ENCODE measurements at regions not wholly inside any gene's neighbourhood (a gene's known extent, or its start where the extent isn't known, plus 50 kb on each side); places are given as distances from the start of the nearest gene placed in this dataset.

DNA sequence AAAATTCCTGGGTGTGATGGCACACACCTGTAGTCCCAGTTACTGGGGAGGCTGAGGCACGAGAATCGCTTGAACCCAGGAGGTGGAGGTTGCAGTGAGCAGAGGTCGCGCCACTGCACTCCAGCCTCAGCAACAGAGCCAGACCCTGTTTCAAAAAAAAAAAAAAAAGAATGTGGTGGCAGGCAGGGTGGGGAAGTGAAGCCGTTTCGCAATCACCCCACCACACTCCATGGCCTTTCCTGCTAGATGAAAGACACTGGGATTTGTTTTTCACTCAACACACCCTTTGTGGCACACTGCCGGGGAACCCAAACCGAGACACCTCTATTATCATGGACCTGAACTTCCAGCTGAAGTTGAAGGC is 172.4 kb upstream of the IQSEC1 start:
- Mint-ChIP-seq H3K9me3 (no peaks in the 10 kb centered on the region), H3K27ac (no peak overlapping the region), H3K36me3 (no peaks in the 10 kb centered on the region), H3K4me1 (ENCODE audit: unreplicated experiment) (no peaks in the 10 kb centered on the region), H3K4me3 (no peak overlapping the region), H3K27me3 (no peaks in the 10 kb centered on the region)
- no peak for DNase-seq (ENCODE audit: extremely low spot score, unreplicated experiment)
- no peak for TF ChIP-seq CTCF (conservative IDR thresholded peaks at IDR 0.05)

DNA sequence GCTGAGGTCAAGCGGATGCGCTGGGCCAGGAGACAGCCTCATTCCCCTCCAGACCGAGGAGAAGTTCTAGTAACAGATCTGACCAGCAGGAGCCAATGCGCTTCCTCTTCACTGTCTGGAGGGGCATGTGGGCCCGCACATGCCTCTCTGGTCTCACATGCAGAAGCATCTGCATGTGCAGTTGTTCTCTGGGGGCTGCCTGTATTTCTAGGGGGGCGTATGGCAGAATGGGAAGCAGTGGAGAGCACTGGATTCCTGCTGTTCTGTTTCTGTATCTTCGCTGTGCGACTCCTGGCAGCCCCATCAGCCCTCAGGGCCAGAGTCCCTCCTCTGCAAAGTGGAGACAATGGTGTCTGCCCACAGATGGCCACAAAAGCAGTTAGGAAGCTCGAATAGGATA is 170.4 kb upstream of the IQSEC1 start:
- TF ChIP-seq CTCF (conservative IDR thresholded peaks at IDR 0.05), result no peak
- H3K27ac Mint-ChIP-seq, result no peak overlapping the region

GRCh38 chr3:13242364-13242737 is 169.1 kb upstream of the IQSEC1 start:
- Mint-ChIP-seq H3K36me3 (no peaks in the 10 kb centered on the region), H3K27me3 (no peaks in the 10 kb centered on the region), H3K27ac (no peak overlapping the region), H3K4me1 (ENCODE audit: unreplicated experiment) (no peaks in the 10 kb centered on the region), H3K9me3 (no peaks in the 10 kb centered on the region), H3K4me3 (no peak overlapping the region)
- no peak for DNase-seq (ENCODE audit: extremely low spot score, unreplicated experiment)
- TF ChIP-seq CTCF (conservative IDR thresholded peaks at IDR 0.05), result no peak

More for the DNA sequence above, 170.4 kb upstream of the IQSEC1 start:
- Mint-ChIP-seq H3K9me3 (no peaks in the 10 kb centered on the region), H3K27me3 (no peaks in the 10 kb centered on the region), H3K36me3 (no peaks in the 10 kb centered on the region), H3K4me1 (ENCODE audit: unreplicated experiment) (no peaks in the 10 kb centered on the region), H3K4me3 (no peak overlapping the region)
- no peak for DNase-seq (ENCODE audit: extremely low spot score, unreplicated experiment)

- TF ChIP-seq CTCF (conservative IDR thresholded peaks at IDR 0.05), result no peak
- H3K4me1 Mint-ChIP-seq (ENCODE audit: unreplicated experiment), result no peaks in the 10 kb centered on the region
- H3K36me3 Mint-ChIP-seq, result no peaks in the 10 kb centered on the region
- no peaks in the 10 kb centered on the region for H3K9me3 Mint-ChIP-seq
- H3K4me3 Mint-ChIP-seq, result no peak overlapping the region
- no peak overlapping the region for H3K27ac Mint-ChIP-seq
- no peak for DNase-seq (ENCODE audit: extremely low spot score, unreplicated experiment)
- H3K27me3 Mint-ChIP-seq, result no peaks in the 10 kb centered on the region
Observed at GRCh38 chr3:13241621-13242363, 168.6 kb upstream of the IQSEC1 start.

DNA sequence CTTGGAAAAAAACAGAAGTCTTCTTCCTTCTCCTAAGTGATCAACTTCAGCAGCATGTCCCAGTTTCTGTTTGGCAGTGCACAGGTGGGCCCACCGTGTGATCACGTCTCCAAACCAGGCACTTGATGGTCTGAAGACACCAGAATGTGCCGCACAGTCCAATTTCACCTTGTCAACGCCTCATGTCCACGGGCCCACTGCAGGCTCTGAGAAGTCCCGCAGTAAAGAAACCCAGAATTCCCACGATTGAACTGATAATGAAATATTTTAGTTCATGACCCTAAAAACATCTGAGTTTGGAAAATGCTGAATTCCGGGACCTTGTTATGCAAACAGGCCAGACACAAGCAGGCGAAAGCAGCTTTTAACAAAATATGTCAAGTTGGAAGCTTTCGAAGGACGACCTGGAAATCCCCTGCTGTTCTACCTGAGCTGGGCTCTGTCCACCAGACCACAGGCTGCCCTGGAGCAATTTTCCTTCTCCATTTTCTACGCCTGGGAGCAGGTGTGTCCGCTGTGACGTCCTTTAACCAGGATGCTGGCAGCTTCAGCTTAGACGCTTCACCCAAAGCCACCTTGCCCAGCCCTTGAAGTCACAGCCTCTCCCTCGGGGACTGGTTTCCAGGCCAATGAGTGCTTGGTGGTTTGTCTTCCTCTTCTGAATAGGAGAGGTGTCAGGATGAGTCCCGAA is 167.8 kb upstream of the IQSEC1 start:
- H3K27ac Mint-ChIP-seq, result no peak overlapping the region
- TF ChIP-seq CTCF (conservative IDR thresholded peaks at IDR 0.05), result no peak
- no peak for DNase-seq (ENCODE audit: extremely low spot score, unreplicated experiment)
- no peaks in the 10 kb centered on the region for H3K36me3 Mint-ChIP-seq
- no peaks in the 10 kb centered on the region for H3K4me1 Mint-ChIP-seq (ENCODE audit: unreplicated experiment)
- no peaks in the 10 kb centered on the region for H3K9me3 Mint-ChIP-seq
- no peaks in the 10 kb centered on the region for H3K27me3 Mint-ChIP-seq
- H3K4me3 Mint-ChIP-seq, result no peak overlapping the region
